ENCODE measurements at regions not wholly inside any gene's neighbourhood (a gene's known extent, or its start where the extent isn't known, plus 50 kb on each side); places are given as distances from the start of the nearest gene placed in this dataset.

DNA sequence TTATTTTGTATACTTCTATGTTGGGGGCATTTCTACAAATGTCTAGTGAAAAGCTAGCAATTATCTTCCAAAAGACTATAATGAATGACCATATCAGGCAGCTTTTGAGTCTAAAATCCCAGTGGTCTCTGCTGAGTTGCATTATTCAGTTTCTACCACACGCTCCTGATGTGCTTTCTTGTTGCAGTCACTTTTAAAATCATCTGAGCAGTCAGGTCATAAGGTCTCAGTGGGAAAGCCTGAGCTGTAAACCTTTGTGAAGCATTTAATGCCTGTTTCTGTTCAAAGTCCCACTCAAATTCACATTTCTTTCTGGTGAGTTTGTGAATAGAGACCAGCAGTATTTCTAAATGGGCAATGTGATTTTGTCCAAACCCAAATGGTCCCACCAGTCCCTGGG is 1681.5 kb downstream of the HACE1 start:
- DNase-seq (no peak), ATAC-seq (ENCODE audit: insufficient read depth, low FRiP score) (no peak)
- H3K27ac ChIP-seq (ENCODE audit: low read depth in 1 of 2, low read length in 1 of 2): no peak overlapping the region
- TF ChIP-seq, protein P1, sequence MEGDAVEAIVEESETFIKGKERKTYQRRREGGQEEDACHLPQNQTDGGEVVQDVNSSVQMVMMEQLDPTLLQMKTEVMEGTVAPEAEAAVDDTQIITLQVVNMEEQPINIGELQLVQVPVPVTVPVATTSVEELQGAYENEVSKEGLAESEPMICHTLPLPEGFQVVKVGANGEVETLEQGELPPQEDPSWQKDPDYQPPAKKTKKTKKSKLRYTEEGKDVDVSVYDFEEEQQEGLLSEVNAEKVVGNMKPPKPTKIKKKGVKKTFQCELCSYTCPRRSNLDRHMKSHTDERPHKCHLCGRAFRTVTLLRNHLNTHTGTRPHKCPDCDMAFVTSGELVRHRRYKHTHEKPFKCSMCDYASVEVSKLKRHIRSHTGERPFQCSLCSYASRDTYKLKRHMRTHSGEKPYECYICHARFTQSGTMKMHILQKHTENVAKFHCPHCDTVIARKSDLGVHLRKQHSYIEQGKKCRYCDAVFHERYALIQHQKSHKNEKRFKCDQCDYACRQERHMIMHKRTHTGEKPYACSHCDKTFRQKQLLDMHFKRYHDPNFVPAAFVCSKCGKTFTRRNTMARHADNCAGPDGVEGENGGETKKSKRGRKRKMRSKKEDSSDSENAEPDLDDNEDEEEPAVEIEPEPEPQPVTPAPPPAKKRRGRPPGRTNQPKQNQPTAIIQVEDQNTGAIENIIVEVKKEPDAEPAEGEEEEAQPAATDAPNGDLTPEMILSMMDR (IDR thresholded peaks at IDR 0.05; ENCODE audit: control extremely low read depth, extremely low read depth): no peak
- H3K27me3 ChIP-seq (ENCODE audit: control insufficient read depth in 3 of 3, insufficient read depth in 3 of 3, low read length in 2 of 3): no peaks in the 10 kb centered on the region
- no peak overlapping the region for H3K4me3 ChIP-seq
- H3K4me1 ChIP-seq (ENCODE audit: control insufficient read depth in 5 of 5, insufficient read depth in 5 of 5, low read length in 5 of 5): no peaks in the 10 kb centered on the region
- no peaks in the 10 kb centered on the region for H3K9me3 ChIP-seq (ENCODE audit: control insufficient read depth in 4 of 4, insufficient read depth in 3 of 4, low read length in 3 of 4)
- H3K36me3 ChIP-seq (ENCODE audit: control insufficient read depth in 4 of 4, insufficient read depth in 4 of 4, low read length in 4 of 4): no peaks in the 10 kb centered on the region
- WGBS, 2 donors: 71 to 79% methylated on average over 1 of the region's 1 CpG
- no peak overlapping the region for H3K9ac ChIP-seq (ENCODE audit: insufficient read depth in 1 of 2, low read length in 2 of 2)

DNA sequence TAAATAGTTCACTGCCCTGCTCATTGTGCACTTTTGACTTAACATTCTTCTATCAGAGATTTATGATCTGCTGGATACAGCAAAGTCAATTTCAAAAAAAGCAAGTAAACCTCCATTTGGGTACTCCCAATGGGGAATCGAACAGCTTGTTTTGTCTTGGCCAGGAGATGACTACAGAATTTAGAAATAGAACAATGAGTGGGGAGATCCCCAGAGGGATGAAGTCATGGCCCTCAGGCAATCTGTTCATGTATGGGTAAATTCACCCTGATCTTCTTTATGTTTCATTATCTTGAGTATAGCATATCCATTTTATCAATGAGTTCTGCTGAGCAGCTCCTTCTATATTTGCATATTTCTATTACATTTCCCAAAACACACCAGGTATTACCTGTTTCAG is 1681.9 kb downstream of the HACE1 start:
- H3K9ac ChIP-seq (ENCODE audit: insufficient read depth in 1 of 2, low read length in 2 of 2): no peak overlapping the region
- DNase-seq (no peak), ATAC-seq (ENCODE audit: insufficient read depth, low FRiP score) (no peak)
- TF ChIP-seq, protein P1 (IDR thresholded peaks at IDR 0.05; ENCODE audit: control extremely low read depth, extremely low read depth): no peak
- no peaks in the 10 kb centered on the region for H3K36me3 ChIP-seq (ENCODE audit: control insufficient read depth in 4 of 4, insufficient read depth in 4 of 4, low read length in 4 of 4)
- no peak overlapping the region for H3K4me3 ChIP-seq
- no peak overlapping the region for H3K27ac ChIP-seq (ENCODE audit: low read depth in 1 of 2, low read length in 1 of 2)
- H3K4me1 ChIP-seq (ENCODE audit: control insufficient read depth in 5 of 5, insufficient read depth in 5 of 5, low read length in 5 of 5): no peaks in the 10 kb centered on the region
- WGBS, 2 donors: 1 to 53% methylated on average over 1 of the region's 1 CpG
- no peaks in the 10 kb centered on the region for H3K9me3 ChIP-seq (ENCODE audit: control insufficient read depth in 4 of 4, insufficient read depth in 3 of 4, low read length in 3 of 4)
- no peaks in the 10 kb centered on the region for H3K27me3 ChIP-seq (ENCODE audit: control insufficient read depth in 3 of 3, insufficient read depth in 3 of 3, low read length in 2 of 3)

DNA sequence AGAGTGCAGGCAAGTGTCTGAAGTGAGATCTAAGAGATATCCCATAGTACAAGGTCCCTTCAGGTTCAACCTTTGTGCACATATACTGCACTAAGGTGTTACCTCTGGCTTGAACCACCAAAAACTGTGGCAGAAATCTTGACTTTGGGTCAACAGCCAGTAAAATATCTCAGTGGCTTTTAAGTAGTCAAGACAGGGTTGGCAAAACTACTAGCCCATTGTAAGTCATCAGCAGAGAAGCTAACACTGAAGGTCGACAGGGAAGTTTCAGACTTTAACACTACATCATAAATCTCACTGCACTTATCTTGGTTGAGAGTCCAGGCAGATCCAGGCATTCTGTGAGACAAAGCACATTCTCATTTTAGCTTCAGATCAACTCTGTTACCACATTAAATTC is 1684.7 kb downstream of the HACE1 start:
- H3K9ac ChIP-seq (ENCODE audit: insufficient read depth in 1 of 2, low read length in 2 of 2): no peak overlapping the region
- no peaks in the 10 kb centered on the region for H3K9me3 ChIP-seq (ENCODE audit: control insufficient read depth in 4 of 4, insufficient read depth in 3 of 4, low read length in 3 of 4)
- H3K36me3 ChIP-seq (ENCODE audit: control insufficient read depth in 4 of 4, insufficient read depth in 4 of 4, low read length in 4 of 4): no peaks in the 10 kb centered on the region
- no peak for DNase-seq
- H3K27me3 ChIP-seq (ENCODE audit: control insufficient read depth in 3 of 3, insufficient read depth in 3 of 3, low read length in 2 of 3): no peaks in the 10 kb centered on the region
- no peaks in the 10 kb centered on the region for H3K4me1 ChIP-seq (ENCODE audit: control insufficient read depth in 5 of 5, insufficient read depth in 5 of 5, low read length in 5 of 5)
- TF ChIP-seq, protein P1 (IDR thresholded peaks at IDR 0.05; ENCODE audit: control extremely low read depth, extremely low read depth): no peak
- 37 to 62% methylated on average over 1 of the region's 1 CpG for WGBS, 2 donors
- no peak overlapping the region for H3K27ac ChIP-seq (ENCODE audit: low read depth in 1 of 2, low read length in 1 of 2)
- ATAC-seq (ENCODE audit: insufficient read depth, low FRiP score): no peak
- H3K4me3 ChIP-seq: no peak overlapping the region

DNA sequence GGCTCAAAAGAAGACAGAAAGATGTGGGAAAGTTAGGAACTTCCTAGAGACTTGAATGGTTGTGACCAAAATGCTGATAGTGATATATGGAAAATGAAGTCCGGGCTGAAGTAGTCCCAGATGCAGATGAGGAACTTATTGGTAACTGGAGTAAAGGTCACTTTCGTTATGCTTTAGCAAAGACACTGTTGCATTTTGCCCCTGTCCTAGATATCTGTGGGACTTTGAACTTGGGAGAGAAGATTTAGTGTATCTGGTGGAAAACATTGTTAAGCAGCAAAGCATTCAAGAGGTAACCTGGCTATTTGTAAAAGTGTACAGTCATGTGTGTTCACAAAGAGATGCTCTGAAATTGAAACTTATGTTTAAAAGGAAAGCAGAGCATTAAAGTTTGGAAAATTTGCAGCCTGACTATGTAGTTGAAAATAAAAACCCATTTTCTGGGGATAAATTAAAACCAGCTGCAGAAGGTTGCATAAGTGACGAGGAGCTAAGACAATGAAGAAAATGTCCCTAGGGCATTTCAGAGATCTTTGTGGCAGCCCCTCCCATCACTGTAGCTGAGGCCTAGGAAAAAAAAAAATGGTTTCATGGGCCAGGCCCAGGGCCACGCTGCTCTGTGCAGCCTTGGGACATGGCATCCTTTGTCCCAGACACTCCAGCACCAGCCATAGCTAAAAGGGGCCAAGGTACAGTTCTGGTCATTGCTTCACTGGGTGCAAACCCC is 1692.2 kb downstream of the HACE1 start:
- no peaks in the 10 kb centered on the region for H3K9me3 ChIP-seq (ENCODE audit: control insufficient read depth in 4 of 4, insufficient read depth in 3 of 4, low read length in 3 of 4)
- 85 to 86% methylated on average over 4 of the region's 4 CpGs for WGBS, 2 donors
- H3K36me3 ChIP-seq (ENCODE audit: control insufficient read depth in 4 of 4, insufficient read depth in 4 of 4, low read length in 4 of 4): no peaks in the 10 kb centered on the region
- no peak for DNase-seq
- no peaks in the 10 kb centered on the region for H3K4me1 ChIP-seq (ENCODE audit: control insufficient read depth in 5 of 5, insufficient read depth in 5 of 5, low read length in 5 of 5)
- H3K4me3 ChIP-seq: no peak overlapping the region
- H3K9ac ChIP-seq (ENCODE audit: insufficient read depth in 1 of 2, low read length in 2 of 2): no peak overlapping the region
- ATAC-seq (ENCODE audit: insufficient read depth, low FRiP score): no peak
- no peaks in the 10 kb centered on the region for H3K27me3 ChIP-seq (ENCODE audit: control insufficient read depth in 3 of 3, insufficient read depth in 3 of 3, low read length in 2 of 3)
- TF ChIP-seq, protein P1 (IDR thresholded peaks at IDR 0.05; ENCODE audit: control extremely low read depth, extremely low read depth): no peak
- no peak overlapping the region for H3K27ac ChIP-seq (ENCODE audit: low read depth in 1 of 2, low read length in 1 of 2)
